IMR-90 (cell line): ENCODE measurements at regions not wholly inside any gene's neighbourhood (a gene's known extent, or its start where the extent isn't known, plus 50 kb on each side); places are given as distances from the start of the nearest gene placed in this dataset.
A peak's percentile ranks its signal among the peaks of the same experiment; 100 is the strongest.

Source experiments
- ATAC-seq: fragments of 200-7000 bp; cut with Tn5 transposase; 2 replicates; pipeline ENCODE4 v1.9.1; 2020; ENCODE audit warnings: low read depth, mild to moderate bottlenecking, moderate library complexity
- BruUV-seq: library from RNA; stranded (reverse); fragments of 400-500 nt; replicated peaks from 2 replicates; lab custom pipeline; 2021; lab: Mats Ljungman, UMichigan
- CTCF ChIA-PET: fragments of 300-600 bp; formaldehyde crosslinking; extraction: SDS; loops from one replicate; lab custom pipeline; 2021; ENCODE audit warnings: antibody characterized with exemption; lab: Yijun Ruan, JAX
- POLR2A ChIA-PET: fragments of 300-600 bp; sonication (Branson Sonifier 250); formaldehyde crosslinking; loops from one replicate; lab custom pipeline; 2022; ENCODE audit warnings: antibody characterized with exemption; ENCODE audit not compliant: unreplicated experiment; lab: Charles Lee
- DNase-seq: peaks from one replicate; pipeline ENCODE4 v3.0.0; 2013
- H2AFZ ChIP-seq: replicated peaks from 2 replicates; pipeline ENCODE3; 2013; ENCODE audit warnings: low read length, mild to moderate bottlenecking; ENCODE audit not compliant: poor library complexity
- H2AK5ac ChIP-seq: 2 replicates; pipeline ENCODE4 v1.6.1; 2013; ENCODE audit warnings: low read depth, low read length, inconsistent platforms
- H2AK9ac ChIP-seq: replicated peaks from 2 replicates; pipeline ENCODE3; 2013; ENCODE audit warnings: mild to moderate bottlenecking, low read depth, low read length, moderate library complexity; ENCODE audit not compliant: poor library complexity
- H2BK120ac ChIP-seq: 2 replicates; pipeline ENCODE4 v1.6.1; 2013; ENCODE audit warnings: low read depth, low read length, inconsistent platforms
- H2BK15ac ChIP-seq: 3 replicates; pipeline ENCODE4 v1.6.1; 2013; ENCODE audit warnings: low read depth, low read length, inconsistent platforms
- H2BK20ac ChIP-seq: 2 replicates; pipeline ENCODE4 v1.6.1; 2013; ENCODE audit warnings: low read depth, mild to moderate bottlenecking, inconsistent platforms, low read length, moderate library complexity
- H2BK5ac ChIP-seq: 2 replicates; pipeline ENCODE4 v1.6.1; 2013; ENCODE audit warnings: mild to moderate bottlenecking, low read depth, low read length, inconsistent platforms; ENCODE audit not compliant: poor library complexity, severe bottlenecking
- H3K14ac ChIP-seq: replicated peaks from 2 replicates; pipeline ENCODE4 v1.6.1; 2013; ENCODE audit warnings: low read depth, low read length, inconsistent platforms
- H3K18ac ChIP-seq: 2 replicates; pipeline ENCODE4 v1.6.1; 2013; ENCODE audit warnings: low read depth, low read length, control low read depth
- H3K23ac ChIP-seq: 2 replicates; pipeline ENCODE4 v1.6.1; 2013; ENCODE audit warnings: low read depth, low read length, inconsistent platforms
- H3K27ac ChIP-seq: 2 replicates; pipeline ENCODE4 v1.5.1; 2013; ENCODE audit warnings: mild to moderate bottlenecking, control low read depth, low read length; ENCODE audit not compliant: insufficient read depth
- H3K27me3 ChIP-seq: 2 replicates; pipeline ENCODE4 v1.6.1; 2013; ENCODE audit warnings: low read length; ENCODE audit not compliant: control insufficient read depth, insufficient read depth
- H3K36me3 ChIP-seq: 2 replicates; pipeline ENCODE4 v1.6.1; 2013; ENCODE audit warnings: low read length, mixed read lengths; ENCODE audit not compliant: control insufficient read depth, insufficient read depth
- H3K4ac ChIP-seq: 2 replicates; pipeline ENCODE4 v1.6.1; 2013; ENCODE audit warnings: low read depth, low read length, inconsistent platforms
- H3K4me1 ChIP-seq: 2 replicates; pipeline ENCODE4 v1.6.1; 2013; ENCODE audit warnings: low read length, mixed read lengths; ENCODE audit not compliant: control insufficient read depth, insufficient read depth
- H3K4me2 ChIP-seq: 2 replicates; pipeline ENCODE4 v1.6.1; 2013; ENCODE audit warnings: low read depth, mild to moderate bottlenecking, control low read depth, low read length, moderate library complexity
- H3K4me3 ChIP-seq: 2 replicates; pipeline ENCODE4 v1.5.1; 2013; ENCODE audit warnings: low read depth, mild to moderate bottlenecking, control low read depth, low read length, moderate library complexity; ENCODE audit not compliant: insufficient read depth
- H3K56ac ChIP-seq: 2 replicates; pipeline ENCODE4 v1.6.1; 2013; ENCODE audit warnings: low read length, inconsistent platforms; ENCODE audit not compliant: insufficient read depth; ENCODE audit errors: extremely low read depth
- H3K79me1 ChIP-seq, 2 experiments: 2 replicates each; pipeline ENCODE4 v1.6.1; 2013; ENCODE audit warnings: low read length in 2 of 2, inconsistent platforms in 1 of 2, low read depth in 1 of 2
- H3K9ac ChIP-seq: 2 replicates; pipeline ENCODE4 v1.6.1; 2013; ENCODE audit warnings: low read depth, low read length, control low read depth
- H3K9me1 ChIP-seq: 2 replicates; pipeline ENCODE4 v1.6.1; 2013; ENCODE audit warnings: low read length, inconsistent platforms; ENCODE audit not compliant: insufficient read depth
- H3K9me3 ChIP-seq: 2 replicates; pipeline ENCODE4 v1.6.1; 2013; ENCODE audit warnings: low read length; ENCODE audit not compliant: control insufficient read depth, insufficient read depth
- H4K20me1 ChIP-seq: 2 replicates; pipeline ENCODE4 v1.6.1; 2013; ENCODE audit warnings: low read length, inconsistent platforms; ENCODE audit not compliant: insufficient read depth
- H4K5ac ChIP-seq: 2 replicates; pipeline ENCODE4 v1.6.1; 2013; ENCODE audit warnings: mild to moderate bottlenecking, low read depth, low read length, control low read depth
- H4K8ac ChIP-seq, 2 experiments: 2 replicates each; pipeline ENCODE4 v1.6.1; 2013; ENCODE audit warnings: low read depth in 2 of 2, low read length in 2 of 2, control low read depth in 1 of 2, inconsistent platforms in 1 of 2
- H4K91ac ChIP-seq: 2 replicates; pipeline ENCODE4 v1.6.1; 2013; ENCODE audit warnings: low read depth, low read length, inconsistent platforms; ENCODE audit not compliant: insufficient read depth
- BHLHE40 ChIP-seq: fragments of 150-350 bp; IDR thresholded peaks from 2 replicates; pipeline ENCODE4 v1.6.1; 2016; ENCODE audit warnings: mild to moderate bottlenecking, low read depth, low read length
- CEBPB ChIP-seq: IDR thresholded peaks from 2 replicates; pipeline ENCODE4 v1.6.1; 2012; ENCODE audit warnings: low read depth, low read length, improper control_type of control experiment
- CHD1 ChIP-seq: IDR thresholded peaks from 2 replicates; pipeline ENCODE4 v1.6.1; 2012; ENCODE audit warnings: low read depth, low read length, improper control_type of control experiment
- CTCF ChIP-seq: conservative IDR thresholded peaks from 2 replicates; pipeline ENCODE4 v1.5.1; 2012; ENCODE audit warnings: mild to moderate bottlenecking, low read depth, low read length, improper control_type of control experiment
- ELK1 ChIP-seq: fragments of 150-350 bp; IDR thresholded peaks from 2 replicates; pipeline ENCODE4 v1.6.1; 2016; ENCODE audit warnings: low read depth, mild to moderate bottlenecking, low read length, moderate library complexity, borderline replicate concordance
- FOS ChIP-seq: fragments of 150-350 bp; IDR thresholded peaks from 2 replicates; pipeline ENCODE4 v1.6.1; 2016; ENCODE audit warnings: low read depth, low read length
- MAFK ChIP-seq: IDR thresholded peaks from 2 replicates; pipeline ENCODE4 v1.6.1; 2012; ENCODE audit warnings: low read depth, low read length, improper control_type of control experiment
- MXI1 ChIP-seq: IDR thresholded peaks from 2 replicates; pipeline ENCODE4 v1.6.1; 2012; ENCODE audit warnings: low read depth, mild to moderate bottlenecking, low read length, moderate library complexity, borderline replicate concordance
- NFE2L2 ChIP-seq: fragments of 150-350 bp; IDR thresholded peaks from 2 replicates; pipeline ENCODE4 v1.6.1; 2016; ENCODE audit warnings: low read depth, mild to moderate bottlenecking, low read length
- POLR2A ChIP-seq: IDR thresholded peaks from 2 replicates; pipeline ENCODE4 v1.6.1; 2012; ENCODE audit warnings: mild to moderate bottlenecking, low read depth, low read length
- RCOR1 ChIP-seq: IDR thresholded peaks from 2 replicates; pipeline ENCODE4 v1.6.1; 2012; ENCODE audit warnings: mild to moderate bottlenecking, low read length, improper control_type of control experiment; ENCODE audit not compliant: insufficient replicate concordance
- SMC3 ChIP-seq: fragments of 150-350 bp; IDR thresholded peaks from 2 replicates; pipeline ENCODE4 v1.6.1; 2016; ENCODE audit warnings: low read depth, mild to moderate bottlenecking, antibody characterized with exemption, low read length, moderate library complexity
- USF2 ChIP-seq: fragments of 150-350 bp; IDR thresholded peaks from 2 replicates; pipeline ENCODE4 v1.6.1; 2017; ENCODE audit warnings: mild to moderate bottlenecking, antibody characterized with exemption, low read length, low read depth
- WGBS, 2 experiments: methylation state at CpG; one replicate each; pipeline versions ENCODE4 v1.1.5 to v1.1.7; 2013; ENCODE audit warnings: missing lambda C conversion rate in 2 of 2; ENCODE audit not compliant: insufficient read length in 1 of 2; ENCODE audit errors: extremely low coverage in 2 of 2; 5-methylcytosine and 5-hydroxymethylcytosine counted together
- dilution Hi-C: fragments of 300-500 bp; cut with HindIII; formaldehyde crosslinking; loops from one replicate; pipeline ENCODE4 v1.14.3; 2018; ENCODE audit warnings: low sequenced_read_pairs; ENCODE audit not compliant: unreplicated experiment
- in situ Hi-C: fragments of 300-500 bp; cut with MboI; formaldehyde crosslinking; loops from 3 replicates; pipeline ENCODE4 v1.14.3; 2019; ENCODE audit warnings: low sequenced_read_pairs, inconsistent platforms, mixed read lengths
- intact Hi-C: fragments of 100-400 bp; cut with micrococcal nuclease; formaldehyde crosslinking; loops from 2 replicates; pipeline ENCODE4 v1.10.0; 2022

- CTCF ChIA-PET: interaction anchor here (0.8 to 0.9 kb wide), 2 partner anchors 472 to 889 kb away, joined by 3 read pairs; no protein-coding TSS in a partner anchor
- in situ Hi-C loops: no loop called here
- Histone ChIP-seq H3K79me1 (no peaks in the 10 kb centered on the region), H3K23ac (peak overlapping the region; percentile 83), H3K27me3 (no peaks in the 10 kb centered on the region; the same call in 1 of the 2 replicates), H3K9me3 (no peaks in the 10 kb centered on the region), H4K8ac (peak overlapping the region; percentile 2 to 83; a peak in 2 of 4 replicates), H4K5ac (peak overlapping the region; percentile 94), H3K4me1 (peaks cover 11% of the 10 kb centered on the region), H3K4ac (peak overlapping the region; percentile 92), H4K91ac (peak overlapping the region; percentile 55), H3K14ac (peak overlapping the region; percentile 53), H2BK15ac (peak overlapping the region; percentile 63; the same call in 1 of the 3 replicates), H2AFZ (peak overlapping the region; percentile 83), H2AK9ac (no peak overlapping the region), H3K4me3 (no peak overlapping the region), H2BK5ac (peak overlapping the region; percentile 58), H2AK5ac (peak overlapping the region; percentile 82), H2BK120ac (peak overlapping the region; percentile 95), H3K4me2 (peak overlapping the region; percentile 73), H4K20me1 (no peaks in the 10 kb centered on the region), H3K36me3 (no peaks in the 10 kb centered on the region), H2BK20ac (peak overlapping the region; percentile 96), H3K56ac (no peak overlapping the region), H3K9ac (no peak overlapping the region), H3K9me1 (peaks cover 5% of the 10 kb centered on the region; the same call in 1 of the 2 replicates), H3K27ac (peak overlapping the region; percentile 32), H3K18ac (peak overlapping the region; percentile 94)
- BruUV-seq: no TSS peak
- WGBS, 2 experiments: no CpG with 5 or more reads among the region's 3 CpGs
- POLR2A ChIA-PET: interaction anchor here (1.3 to 1.5 kb wide), 2 partner anchors 15 to 883 kb away, joined by 3 read pairs; no protein-coding TSS in a partner anchor
- ATAC-seq (peak; percentile 61), DNase-seq (peak; percentile 67)
- dilution Hi-C loops: no loop called here
- intact Hi-C loops: no loop called here
- no peak for TF ChIP-seq BHLHE40
- no peak for TF ChIP-seq CHD1
- TF ChIP-seq CEBPB: no peak
- TF ChIP-seq MAFK: no peak
- no peak for TF ChIP-seq NFE2L2
- TF ChIP-seq USF2: no peak
- TF ChIP-seq CTCF: no peak
- TF ChIP-seq FOS: no peak
- TF ChIP-seq SMC3: no peak
- TF ChIP-seq RCOR1: no peak
- TF ChIP-seq ELK1: no peak
- TF ChIP-seq MXI1: no peak
- TF ChIP-seq POLR2A: no peak
Observed at GRCh38 chr11:15724601-15725000, 609.9 kb downstream of the INSC start.
